Activated naive CD4-positive, alpha-beta T cell treated with anti-CD3 and anti-CD28 coated beads, Interleukin-2, amount 10 ng/mL, durations not matched to agents 7 days and 5 days (primary cell): ENCODE measurements at regions not wholly inside any gene's neighbourhood (a gene's known extent, or its start where the extent isn't known, plus 50 kb on each side); places are given as distances from the start of the nearest gene placed in this dataset.

Source experiments
- CTCF ChIA-PET: fragments of 350-600 bp; sonication (Branson Sonifier 250); formaldehyde crosslinking; loops from one replicate; lab custom pipeline; 2021; ENCODE audit warnings: antibody characterized with exemption; lab: Charles Lee
- DNase-seq: peaks from one replicate; pipeline ENCODE4 v3.0.0-alpha.2; 2020
- H3K27ac Mint-ChIP-seq: one replicate; pipeline ENCODE4 v1.8.0; 2021; ENCODE audit warnings: mild to moderate bottlenecking, moderate library complexity, mixed read lengths
- H3K27me3 Mint-ChIP-seq: one replicate; pipeline ENCODE4 v1.8.0; 2021; ENCODE audit warnings: mild to moderate bottlenecking, mixed read lengths
- H3K36me3 Mint-ChIP-seq: one replicate; pipeline ENCODE4 v1.8.0; 2021; ENCODE audit warnings: mixed read lengths
- H3K4me1 Mint-ChIP-seq: one replicate; pipeline ENCODE4 v1.8.0; 2021; ENCODE audit warnings: mixed read lengths
- H3K4me3 Mint-ChIP-seq: one replicate; pipeline ENCODE4 v1.8.0; 2021; ENCODE audit warnings: mild to moderate bottlenecking, moderate library complexity, mixed read lengths
- H3K9me3 Mint-ChIP-seq: one replicate; pipeline ENCODE4 v1.8.0; 2021; ENCODE audit warnings: mixed read lengths

DNA sequence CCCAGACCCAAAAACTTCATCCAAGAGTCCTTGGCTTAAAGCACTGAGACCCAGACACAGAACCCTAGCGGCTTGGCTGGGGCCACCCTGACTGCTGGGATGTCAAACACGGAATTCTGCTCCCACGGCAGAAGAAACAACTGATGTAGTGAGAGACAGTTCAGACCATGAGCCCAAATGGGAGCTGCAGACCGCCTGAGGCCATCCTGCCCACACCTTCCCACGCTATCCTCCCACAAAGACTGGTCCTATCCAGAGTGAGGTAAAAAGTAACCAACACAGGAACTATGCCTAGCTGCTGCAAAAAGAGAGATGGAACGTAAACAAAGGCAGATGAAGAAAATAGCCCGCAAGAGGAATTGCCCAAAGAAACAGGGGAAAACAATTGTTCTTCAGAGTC, 203.3 kb downstream of the PTPRU start:
- H3K9me3 Mint-ChIP-seq, result no peaks in the 10 kb centered on the region
- H3K36me3 Mint-ChIP-seq, result no peaks in the 10 kb centered on the region
- H3K27me3 Mint-ChIP-seq, result peaks cover 43% of the 10 kb centered on the region
- no peak for DNase-seq
- H3K4me1 Mint-ChIP-seq, result no peaks in the 10 kb centered on the region
- no peak overlapping the region for H3K4me3 Mint-ChIP-seq
- H3K27ac Mint-ChIP-seq, result no peak overlapping the region
- CTCF ChIA-PET, result interaction anchor here (0.7 kb wide), 1 partner anchor 21 kb away, joined by 4 read pairs; no protein-coding TSS in a partner anchor

DNA sequence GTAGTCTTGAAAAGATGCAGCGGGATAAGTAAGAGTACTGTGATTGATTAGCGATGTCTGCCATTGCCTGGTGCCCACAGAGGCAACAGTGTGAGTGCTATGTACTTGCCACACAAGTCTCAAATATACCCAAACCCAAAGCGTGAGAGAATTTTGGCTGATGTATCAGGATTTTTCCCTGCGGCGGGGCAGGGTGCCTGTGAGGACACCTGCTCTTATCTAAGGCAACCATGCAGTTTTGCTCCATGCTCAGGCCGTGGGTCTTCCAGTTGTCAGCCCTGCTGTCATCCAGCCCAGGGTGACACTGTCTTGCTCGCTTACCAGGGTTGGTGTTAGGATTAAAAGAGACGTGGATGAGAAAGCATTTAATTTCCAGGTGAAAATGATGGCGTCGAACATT, 202.7 kb downstream of the PTPRU start:
- no peak overlapping the region for H3K4me3 Mint-ChIP-seq
- peaks cover 37% of the 10 kb centered on the region for H3K27me3 Mint-ChIP-seq
- CTCF ChIA-PET, result no interaction called here
- H3K36me3 Mint-ChIP-seq, result no peaks in the 10 kb centered on the region
- DNase-seq, result no peak
- H3K27ac Mint-ChIP-seq, result no peak overlapping the region
- H3K4me1 Mint-ChIP-seq, result no peaks in the 10 kb centered on the region
- no peaks in the 10 kb centered on the region for H3K9me3 Mint-ChIP-seq

DNA sequence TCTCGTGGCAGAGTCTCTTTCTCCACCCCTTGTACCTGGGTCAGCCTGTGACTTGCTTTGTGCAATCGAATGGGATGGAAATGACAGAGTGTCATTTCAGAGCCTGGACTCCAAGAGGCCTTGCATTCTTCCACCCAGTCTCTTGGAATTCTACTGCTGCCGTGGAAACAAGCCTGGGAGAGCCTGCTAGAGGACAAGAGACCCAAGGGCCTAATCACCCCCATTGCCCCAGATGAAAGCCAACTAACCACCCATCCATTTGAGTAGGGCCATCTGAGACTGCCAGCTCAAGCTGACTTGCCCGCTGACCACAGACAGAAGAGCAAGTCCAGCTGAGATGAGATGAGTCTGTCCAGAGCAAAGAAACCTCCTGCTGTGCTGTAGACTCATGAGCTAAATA, 201.6 kb downstream of the PTPRU start:
- H3K36me3 Mint-ChIP-seq, result no peaks in the 10 kb centered on the region
- CTCF ChIA-PET, result interaction anchor here (1.1 kb wide), 1 partner anchor 19 kb away, joined by 3 read pairs; no protein-coding TSS in a partner anchor

DNA sequence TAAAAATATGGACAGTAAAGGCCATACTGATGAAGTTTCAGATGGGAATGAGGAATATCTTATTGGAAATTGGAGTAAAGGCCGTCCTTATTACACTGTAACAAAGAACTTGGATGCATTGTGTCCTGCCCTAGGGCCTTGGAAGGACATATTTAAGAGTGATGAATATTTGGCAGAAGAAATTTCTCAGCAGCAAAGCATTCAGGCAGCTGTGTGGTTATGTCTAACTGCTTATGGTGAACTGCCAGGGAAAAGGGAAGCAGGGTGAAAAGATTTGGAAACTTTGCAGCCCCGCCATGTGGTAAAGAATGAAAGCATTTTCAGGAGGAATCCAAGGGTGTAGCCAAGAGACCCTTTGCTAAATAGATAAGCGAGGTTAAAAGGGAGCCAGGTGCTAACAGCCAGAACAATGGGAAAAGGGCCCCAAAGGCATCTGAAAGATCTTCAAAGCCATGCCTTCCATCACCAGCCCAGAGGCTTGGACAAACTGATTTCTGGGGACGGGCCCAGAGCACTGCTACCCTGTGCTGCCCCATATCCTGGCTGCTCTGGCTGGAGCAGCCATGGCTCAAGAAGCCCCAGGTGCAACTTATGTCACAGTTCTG, 200.0 kb downstream of the PTPRU start:
- Mint-ChIP-seq H3K9me3 (peaks cover 5% of the 10 kb centered on the region), H3K27ac (no peak overlapping the region), H3K36me3 (no peaks in the 10 kb centered on the region), H3K27me3 (peaks cover 18% of the 10 kb centered on the region), H3K4me3 (no peak overlapping the region), H3K4me1 (no peaks in the 10 kb centered on the region)
- CTCF ChIA-PET, result no interaction called here
- no peak for DNase-seq

More for the DNA sequence above, 201.6 kb downstream of the PTPRU start:
- no peak overlapping the region for H3K4me3 Mint-ChIP-seq
- no peaks in the 10 kb centered on the region for H3K4me1 Mint-ChIP-seq
- no peaks in the 10 kb centered on the region for H3K9me3 Mint-ChIP-seq
- no peak for DNase-seq
- H3K27ac Mint-ChIP-seq, result no peak overlapping the region
- H3K27me3 Mint-ChIP-seq, result peaks cover 27% of the 10 kb centered on the region

DNA sequence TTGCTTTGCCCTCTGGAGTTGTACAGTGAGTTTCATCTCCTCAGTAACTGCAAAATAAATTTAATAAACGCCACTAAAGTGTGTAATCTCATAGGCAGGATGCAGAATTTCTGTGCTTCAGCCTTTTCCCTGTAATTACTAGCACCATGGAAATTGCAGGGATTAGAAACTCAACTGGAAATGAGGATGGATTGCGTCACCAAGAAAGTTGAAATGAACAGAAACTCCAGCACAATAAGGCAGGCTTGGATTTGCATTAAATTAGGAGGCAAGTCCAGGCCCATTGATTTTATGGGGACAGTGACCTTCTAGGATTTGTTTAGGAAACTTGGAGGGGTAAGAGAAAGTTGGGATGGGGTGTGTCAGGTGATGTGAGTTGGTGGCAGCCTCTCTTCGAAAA, 197.5 kb downstream of the PTPRU start:
- Mint-ChIP-seq H3K27me3 (peaks cover 11% of the 10 kb centered on the region), H3K4me1 (no peaks in the 10 kb centered on the region), H3K9me3 (peaks cover 7% of the 10 kb centered on the region), H3K36me3 (no peaks in the 10 kb centered on the region), H3K27ac (no peak overlapping the region), H3K4me3 (no peak overlapping the region)
- CTCF ChIA-PET, result no interaction called here
- no peak for DNase-seq

DNA sequence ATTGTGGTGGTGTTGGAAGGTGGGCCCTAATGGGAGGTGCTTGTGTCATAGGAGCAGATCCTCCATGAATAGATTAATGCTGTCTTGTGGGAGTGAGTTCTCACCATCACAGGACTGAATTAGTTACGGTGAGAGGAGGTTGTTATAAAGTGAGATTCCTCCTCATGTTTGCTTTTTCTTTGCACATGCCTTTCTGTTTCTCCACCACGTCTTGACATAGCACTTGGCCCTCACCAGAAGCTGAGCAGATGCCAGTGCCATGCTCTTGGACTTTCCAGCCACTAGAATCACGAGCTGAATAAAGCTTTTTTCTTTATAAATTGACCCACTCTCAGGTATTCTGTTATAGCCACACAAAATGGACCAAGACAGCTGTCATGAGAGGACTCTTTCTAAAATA, 194.8 kb downstream of the PTPRU start:
- Mint-ChIP-seq H3K27me3 (peaks cover 3% of the 10 kb centered on the region), H3K4me1 (no peaks in the 10 kb centered on the region), H3K27ac (no peak overlapping the region), H3K4me3 (no peak overlapping the region), H3K36me3 (no peaks in the 10 kb centered on the region), H3K9me3 (peaks cover 7% of the 10 kb centered on the region)
- no peak for DNase-seq
- CTCF ChIA-PET, result no interaction called here

DNA sequence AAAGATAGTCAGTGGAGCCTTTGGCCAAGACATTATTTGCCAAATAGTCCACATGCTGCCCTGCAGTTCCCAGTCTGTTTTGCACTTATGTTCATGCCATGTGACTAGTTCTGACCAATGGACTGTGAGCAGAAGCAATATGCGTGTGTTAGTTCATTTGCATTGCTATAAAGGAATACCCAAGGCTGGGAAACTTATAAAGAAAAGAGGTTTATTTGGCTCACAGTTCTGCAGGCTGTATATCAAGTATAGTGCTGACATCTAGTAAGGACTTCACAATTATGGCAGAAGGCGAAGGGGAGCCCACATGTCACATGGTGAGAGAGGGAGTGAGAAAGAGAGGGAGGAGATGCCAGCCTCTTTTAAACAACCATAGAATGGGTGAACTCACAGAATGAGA, 193.3 kb downstream of the PTPRU start:
- no peak overlapping the region for H3K27ac Mint-ChIP-seq
- DNase-seq, result no peak
- CTCF ChIA-PET, result no interaction called here
- H3K36me3 Mint-ChIP-seq, result no peaks in the 10 kb centered on the region
- peaks cover 7% of the 10 kb centered on the region for H3K9me3 Mint-ChIP-seq
- H3K4me3 Mint-ChIP-seq, result no peak overlapping the region
- peaks cover 3% of the 10 kb centered on the region for H3K27me3 Mint-ChIP-seq
- H3K4me1 Mint-ChIP-seq, result no peaks in the 10 kb centered on the region

DNA sequence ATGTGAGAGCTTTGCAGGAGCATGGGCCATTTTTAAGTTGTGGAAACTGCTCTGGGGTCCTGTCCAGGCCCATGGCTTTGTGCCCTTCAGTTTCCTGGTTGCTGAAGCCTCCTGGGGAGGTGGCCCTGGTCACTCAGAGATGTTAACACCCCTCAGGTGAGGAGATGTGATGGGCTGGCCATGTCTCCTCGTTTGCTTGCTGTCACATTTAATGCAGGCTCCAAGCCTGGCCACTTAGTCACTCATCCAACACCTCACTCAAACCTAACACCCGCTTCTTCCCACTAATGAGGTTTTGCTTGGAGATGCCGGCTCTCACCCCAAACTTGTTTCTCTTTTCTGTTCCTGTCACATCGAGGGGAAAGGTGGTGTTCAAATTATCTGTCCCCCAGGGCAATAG, 192.7 kb downstream of the PTPRU start:
- no peak for DNase-seq
- CTCF ChIA-PET, result no interaction called here

DNA sequence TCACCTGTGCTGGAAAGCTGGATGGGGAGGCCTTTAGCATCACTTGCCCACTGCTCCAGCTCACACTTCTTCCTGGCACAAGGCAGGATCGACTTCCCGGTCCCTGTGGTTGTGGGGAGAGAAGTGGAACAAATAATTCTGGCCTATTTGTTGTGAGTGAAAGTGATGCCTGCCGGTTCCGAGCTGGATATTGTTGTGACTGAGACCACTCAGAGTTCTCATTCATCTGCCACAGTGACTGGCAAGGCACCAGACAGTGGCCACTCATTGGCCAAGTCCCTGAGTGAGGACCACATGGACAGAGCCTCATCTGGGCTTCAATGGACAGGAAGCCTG, 191.9 kb downstream of the PTPRU start:
- Mint-ChIP-seq H3K27ac (no peak overlapping the region), H3K4me3 (no peak overlapping the region), H3K4me1 (no peaks in the 10 kb centered on the region), H3K9me3 (peaks cover 7% of the 10 kb centered on the region), H3K27me3 (peaks cover 8% of the 10 kb centered on the region), H3K36me3 (no peaks in the 10 kb centered on the region)
- CTCF ChIA-PET, result no interaction called here
- no peak for DNase-seq

More for the DNA sequence above, 192.7 kb downstream of the PTPRU start:
- Mint-ChIP-seq H3K27ac (no peak overlapping the region), H3K4me1 (no peaks in the 10 kb centered on the region), H3K9me3 (peaks cover 7% of the 10 kb centered on the region), H3K36me3 (no peaks in the 10 kb centered on the region), H3K27me3 (peaks cover 5% of the 10 kb centered on the region), H3K4me3 (no peak overlapping the region)

DNA sequence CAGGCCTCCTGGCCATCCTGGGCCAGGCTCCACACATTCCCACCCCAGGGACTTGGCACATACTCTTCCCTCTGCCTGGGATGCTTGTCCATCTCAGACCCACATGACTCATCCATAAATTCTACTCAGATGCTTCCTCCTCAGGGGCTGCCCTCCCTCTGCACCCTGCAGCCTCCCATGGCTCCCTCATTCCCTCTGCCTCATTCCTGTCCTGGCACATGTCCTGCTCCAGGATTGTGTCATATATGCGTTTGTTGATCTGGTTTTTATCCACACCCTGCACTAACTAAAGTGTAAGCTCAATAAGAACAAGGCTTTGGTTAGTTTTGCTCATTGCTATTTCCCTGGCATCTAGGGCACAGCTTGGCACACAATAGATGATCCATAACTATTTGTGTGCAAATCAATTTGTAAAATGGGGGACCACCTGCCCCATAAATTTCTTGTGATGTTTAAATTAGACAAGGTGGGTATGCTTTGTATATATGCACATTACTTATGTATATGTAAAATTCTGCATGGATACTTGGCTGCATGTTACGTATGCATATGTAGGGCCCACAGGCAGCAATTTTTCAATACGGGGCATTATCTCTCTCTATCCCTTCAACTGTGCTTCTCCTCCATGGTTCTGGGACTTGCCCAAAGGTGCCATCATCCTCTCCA, 191.4 kb downstream of the PTPRU start:
- peaks cover 7% of the 10 kb centered on the region for H3K9me3 Mint-ChIP-seq
- H3K4me3 Mint-ChIP-seq, result no peak overlapping the region
- H3K27me3 Mint-ChIP-seq, result peaks cover 8% of the 10 kb centered on the region
- no peaks in the 10 kb centered on the region for H3K36me3 Mint-ChIP-seq
- H3K4me1 Mint-ChIP-seq, result no peaks in the 10 kb centered on the region
- H3K27ac Mint-ChIP-seq, result no peak overlapping the region
- CTCF ChIA-PET, result no interaction called here
- no peak for DNase-seq

DNA sequence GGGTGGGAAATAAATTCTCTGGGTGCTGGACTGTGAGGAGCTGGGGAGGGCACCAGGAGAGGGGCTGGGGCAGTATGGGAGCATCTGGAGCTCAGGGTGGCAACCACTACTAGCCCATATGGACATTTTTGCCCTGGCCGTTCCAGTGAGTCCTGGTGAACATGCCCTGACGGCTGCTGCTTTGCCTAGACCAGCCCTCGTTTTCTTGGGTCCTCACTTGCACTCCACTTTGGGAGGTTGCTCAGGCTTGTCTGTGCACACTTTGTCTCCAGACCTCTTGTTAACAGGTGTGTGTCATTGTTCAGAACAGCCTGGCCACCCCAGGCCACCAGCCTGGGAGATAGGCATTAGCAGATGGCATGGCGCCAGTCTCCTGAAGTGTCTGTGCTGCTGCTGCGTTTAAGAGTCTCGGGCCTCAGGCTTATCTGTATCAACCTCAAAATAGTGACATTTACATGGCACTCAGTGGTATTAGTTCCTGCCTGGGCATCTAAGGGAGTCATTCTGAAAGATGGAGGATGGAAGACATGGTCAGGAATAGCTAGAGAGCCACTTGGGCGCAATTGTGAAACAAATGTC, 190.5 kb downstream of the PTPRU start:
- Mint-ChIP-seq H3K27ac (no peak overlapping the region), H3K9me3 (peaks cover 3% of the 10 kb centered on the region), H3K27me3 (peaks cover 4% of the 10 kb centered on the region), H3K4me3 (no peak overlapping the region), H3K4me1 (no peaks in the 10 kb centered on the region), H3K36me3 (no peaks in the 10 kb centered on the region)
- CTCF ChIA-PET, result no interaction called here
- DNase-seq, result no peak

DNA sequence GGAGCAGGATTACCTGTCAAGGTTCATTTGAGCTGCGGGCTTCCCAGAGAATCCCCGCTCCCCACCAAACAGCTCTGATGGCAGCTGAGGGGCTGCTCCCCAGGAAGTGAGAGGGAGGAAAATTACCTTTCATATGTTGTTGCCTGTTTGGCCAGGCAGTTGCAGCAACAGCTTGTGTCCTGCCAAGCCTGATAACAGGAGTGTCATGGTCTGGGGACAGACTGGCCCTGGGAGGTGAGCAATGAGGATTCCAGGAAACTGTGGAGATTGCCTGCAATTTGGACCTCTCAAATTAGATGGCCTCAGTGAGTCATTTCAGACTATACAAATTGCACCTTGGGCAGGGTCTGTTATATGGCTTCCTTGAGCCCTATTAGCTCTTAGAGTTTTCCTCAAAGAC, 189.3 kb downstream of the PTPRU start:
- H3K9me3 Mint-ChIP-seq, result no peaks in the 10 kb centered on the region
- CTCF ChIA-PET, result no interaction called here
- no peak for DNase-seq
- no peak overlapping the region for H3K4me3 Mint-ChIP-seq
- no peaks in the 10 kb centered on the region for H3K36me3 Mint-ChIP-seq
- H3K27me3 Mint-ChIP-seq, result peaks cover 4% of the 10 kb centered on the region
- no peaks in the 10 kb centered on the region for H3K4me1 Mint-ChIP-seq
- H3K27ac Mint-ChIP-seq, result no peak overlapping the region

DNA sequence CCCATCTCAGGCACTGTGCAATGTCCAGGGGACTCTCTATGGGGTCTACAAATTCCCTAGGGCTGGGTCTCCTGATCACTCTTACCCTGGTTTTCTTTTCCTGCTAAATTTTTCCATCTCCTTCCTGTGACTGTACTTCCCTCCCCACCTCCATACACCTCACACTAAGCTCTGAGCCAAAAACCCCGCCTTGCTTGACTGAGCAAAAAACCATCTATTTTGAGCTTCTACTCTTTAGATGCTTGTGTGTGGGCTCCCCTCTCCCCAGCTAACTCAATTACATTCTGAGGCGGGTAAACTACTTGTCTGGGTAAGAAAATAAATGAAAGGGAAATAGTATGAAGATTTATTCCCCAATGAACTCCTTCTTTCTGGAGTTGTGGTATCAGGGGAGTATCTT, 187.9 kb downstream of the PTPRU start:
- H3K4me3 Mint-ChIP-seq, result no peak overlapping the region
- H3K36me3 Mint-ChIP-seq, result no peaks in the 10 kb centered on the region
- H3K9me3 Mint-ChIP-seq, result no peaks in the 10 kb centered on the region
- no peaks in the 10 kb centered on the region for H3K4me1 Mint-ChIP-seq
- no peak overlapping the region for H3K27ac Mint-ChIP-seq
- H3K27me3 Mint-ChIP-seq, result peaks cover 4% of the 10 kb centered on the region
- no peak for DNase-seq
- CTCF ChIA-PET, result no interaction called here

DNA sequence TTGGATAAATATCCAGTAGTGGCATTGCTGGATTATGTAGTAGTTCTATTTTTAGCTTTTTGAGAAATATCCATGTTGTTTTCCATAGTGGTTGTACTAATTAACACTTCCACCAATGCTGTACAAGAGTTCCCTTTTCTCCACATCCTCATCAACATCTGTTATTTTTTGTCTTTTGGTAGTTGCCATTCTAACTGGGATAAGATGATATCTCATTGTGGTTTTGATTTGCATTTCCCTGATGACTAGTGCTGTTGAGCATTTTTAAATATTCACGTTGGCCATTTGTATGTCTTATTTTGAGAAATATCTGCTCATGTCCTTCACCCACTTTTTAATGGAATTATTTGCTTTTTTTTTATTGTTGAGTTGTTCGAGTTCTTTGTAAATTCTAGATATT, 183.9 kb downstream of the PTPRU start:
- H3K9me3 Mint-ChIP-seq, result no peaks in the 10 kb centered on the region
- H3K27me3 Mint-ChIP-seq, result peaks cover 14% of the 10 kb centered on the region
- CTCF ChIA-PET, result no interaction called here
- no peak overlapping the region for H3K27ac Mint-ChIP-seq
- no peak overlapping the region for H3K4me3 Mint-ChIP-seq
- DNase-seq, result no peak
- H3K4me1 Mint-ChIP-seq, result no peaks in the 10 kb centered on the region
- H3K36me3 Mint-ChIP-seq, result no peaks in the 10 kb centered on the region

DNA sequence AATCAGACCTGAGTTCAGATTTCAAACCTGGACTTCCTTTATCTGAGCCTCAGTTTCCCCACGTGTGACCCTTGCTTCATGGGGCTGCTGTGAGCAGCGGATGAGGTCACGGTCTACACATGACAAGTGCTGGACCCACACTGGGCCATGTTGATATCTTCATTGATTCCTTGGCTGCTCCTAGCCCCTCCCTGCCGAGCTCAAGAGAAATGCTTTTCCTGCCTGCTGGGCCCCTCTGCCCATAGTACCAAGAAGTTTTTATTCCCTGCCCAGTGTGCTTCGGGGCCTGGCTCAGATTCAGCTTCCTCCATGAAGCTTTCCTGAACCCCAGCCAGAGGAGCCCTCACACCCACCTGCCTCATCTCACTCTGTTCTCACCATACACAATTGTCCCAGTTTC, 181.6 kb downstream of the PTPRU start:
- no peak for DNase-seq
- Mint-ChIP-seq H3K27ac (no peak overlapping the region), H3K4me1 (no peaks in the 10 kb centered on the region), H3K27me3 (peaks cover 9% of the 10 kb centered on the region), H3K4me3 (no peak overlapping the region), H3K9me3 (no peaks in the 10 kb centered on the region), H3K36me3 (no peaks in the 10 kb centered on the region)
- CTCF ChIA-PET, result interaction anchor here (1.1 kb wide), 1 partner anchor 20 kb away, joined by 3 read pairs; no protein-coding TSS in a partner anchor
